ENCODE measurements at regions not wholly inside any gene's neighbourhood (a gene's known extent, or its start where the extent isn't known, plus 50 kb on each side); places are given as distances from the start of the nearest gene placed in this dataset.

GRCh38 chr6:105769987-105770386 lies 316.1 kb upstream of the PRDM1 start:
- ATAC-seq (replicated peaks in 1 of 2) = no peak
- Mint-ChIP-seq H3K27ac (no peak overlapping the region), H3K27me3 (ENCODE audit: low read depth) (no peaks in the 10 kb centered on the region), H3K9me3 (no peaks in the 10 kb centered on the region), H3K4me3 (no peak overlapping the region), H3K36me3 (ENCODE audit: insufficient read depth in 2 of 2) (no peaks in the 10 kb centered on the region), H3K4me1 (ENCODE audit: low read depth) (no peaks in the 10 kb centered on the region)
- DNase-seq = no peak

- Mint-ChIP-seq H3K36me3 (ENCODE audit: insufficient read depth in 2 of 2) (no peaks in the 10 kb centered on the region), H3K27me3 (ENCODE audit: low read depth) (no peaks in the 10 kb centered on the region), H3K4me1 (ENCODE audit: low read depth) (no peaks in the 10 kb centered on the region), H3K27ac (no peak overlapping the region), H3K4me3 (no peak overlapping the region), H3K9me3 (no peaks in the 10 kb centered on the region)
- DNase-seq = no peak
- ATAC-seq (replicated peaks in 1 of 2) = no peak
These were observed 316.9 kb upstream of the PRDM1 start for GRCh38 chr6:105769197-105769596.

DNA sequence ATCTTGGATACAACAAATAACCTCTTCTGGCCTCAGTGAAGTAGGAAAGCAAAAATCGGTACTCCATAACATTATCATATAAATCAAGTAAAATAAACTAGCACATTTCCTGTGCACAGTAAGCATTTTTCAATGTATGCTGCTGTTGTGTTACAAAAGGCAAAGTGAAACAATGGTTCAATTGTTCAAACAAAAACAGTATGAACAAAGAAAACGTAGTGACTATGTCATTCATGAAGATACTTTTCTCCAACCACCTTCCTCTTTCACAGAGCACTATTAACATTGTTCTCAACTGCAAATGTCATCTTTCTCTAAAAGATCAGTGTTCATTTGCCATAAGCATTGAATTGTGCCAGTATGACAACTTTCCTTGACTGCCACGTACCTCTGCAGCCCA lies 318.6 kb upstream of the PRDM1 start:
- Mint-ChIP-seq H3K27me3 (ENCODE audit: low read depth) (no peaks in the 10 kb centered on the region), H3K4me3 (no peak overlapping the region)
- ATAC-seq (replicated peaks in 1 of 2) = no peak

DNA sequence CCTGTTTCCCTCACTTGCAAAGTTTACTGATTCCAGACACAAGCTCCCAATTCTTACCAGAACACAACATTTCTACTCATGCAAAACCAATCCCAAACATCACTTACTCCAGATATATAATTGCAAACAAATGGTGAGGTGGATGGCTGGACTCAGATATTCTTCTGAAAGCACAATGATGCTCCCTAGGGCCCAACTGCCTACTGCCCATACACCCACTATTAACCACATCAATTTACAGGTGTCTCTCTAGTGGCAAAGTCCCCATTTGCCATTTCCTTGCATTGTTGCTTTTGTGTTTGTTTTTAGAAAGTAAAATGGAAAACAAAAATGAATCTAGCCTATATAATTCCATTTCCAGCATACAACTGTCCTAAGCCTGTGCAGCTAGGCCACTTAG lies 320.9 kb upstream of the PRDM1 start:
- no peaks in the 10 kb centered on the region for H3K27me3 Mint-ChIP-seq (ENCODE audit: low read depth)
- DNase-seq (no peak), ATAC-seq (replicated peaks in 1 of 2) (no peak)
- peaks cover 0 to 2% of the 10 kb centered on the region in 2 donors for H3K9me3 Mint-ChIP-seq
- H3K4me1 Mint-ChIP-seq (ENCODE audit: low read depth) = peaks cover 1% of the 10 kb centered on the region
- no peak overlapping the region for H3K4me3 Mint-ChIP-seq
- H3K36me3 Mint-ChIP-seq (ENCODE audit: insufficient read depth in 2 of 2) = peaks cover 0 to 2% of the 10 kb centered on the region in 2 donors
- no peak overlapping the region for H3K27ac Mint-ChIP-seq

More for the DNA sequence above, 318.6 kb upstream of the PRDM1 start:
- Mint-ChIP-seq H3K4me1 (ENCODE audit: low read depth) (no peaks in the 10 kb centered on the region), H3K36me3 (ENCODE audit: insufficient read depth in 2 of 2) (peaks cover 0 to 2% of the 10 kb centered on the region in 2 donors), H3K27ac (no peak overlapping the region), H3K9me3 (peaks cover 0 to 2% of the 10 kb centered on the region in 2 donors)
- no peak for DNase-seq

GRCh38 chr6:105764315-105764714 lies 321.8 kb upstream of the PRDM1 start:
- H3K4me1 Mint-ChIP-seq (ENCODE audit: low read depth) = peaks cover 7% of the 10 kb centered on the region
- no peaks in the 10 kb centered on the region for H3K27me3 Mint-ChIP-seq (ENCODE audit: low read depth)
- ATAC-seq (replicated peaks in 1 of 2) (no peak), DNase-seq (no peak)
- no peak overlapping the region for H3K27ac Mint-ChIP-seq
- peaks cover 0 to 2% of the 10 kb centered on the region in 2 donors for H3K36me3 Mint-ChIP-seq (ENCODE audit: insufficient read depth in 2 of 2)
- peaks cover 0 to 2% of the 10 kb centered on the region in 2 donors for H3K9me3 Mint-ChIP-seq
- H3K4me3 Mint-ChIP-seq = no peak overlapping the region

DNA sequence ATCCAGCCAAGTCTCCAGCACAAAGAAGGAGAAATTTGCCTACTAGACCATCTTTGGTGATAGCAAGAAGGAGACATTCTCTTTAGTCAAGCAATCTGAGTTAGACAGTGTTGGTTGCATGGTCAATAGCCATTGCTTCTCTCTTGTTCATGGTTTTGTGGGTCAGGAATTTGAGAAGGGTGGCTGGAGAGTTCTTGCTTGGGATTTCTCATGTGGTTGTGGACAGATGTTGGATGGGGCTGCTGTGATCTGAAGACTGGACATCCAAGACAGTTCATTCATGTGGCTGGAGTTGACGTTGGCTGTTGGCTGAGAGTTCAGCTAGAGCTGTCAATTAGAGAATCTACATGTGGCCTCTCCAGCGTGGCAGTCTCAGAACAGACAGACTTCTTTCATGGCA lies 322.3 kb upstream of the PRDM1 start:
- Mint-ChIP-seq H3K27ac (no peak overlapping the region), H3K4me3 (no peak overlapping the region), H3K36me3 (ENCODE audit: insufficient read depth in 2 of 2) (peaks cover 0 to 2% of the 10 kb centered on the region in 2 donors), H3K9me3 (peaks cover 0 to 2% of the 10 kb centered on the region in 2 donors), H3K27me3 (ENCODE audit: low read depth) (no peaks in the 10 kb centered on the region), H3K4me1 (ENCODE audit: low read depth) (peaks cover 7% of the 10 kb centered on the region)
- no peak for ATAC-seq (replicated peaks in 1 of 2)
- no peak for DNase-seq

- no peak overlapping the region for H3K4me3 Mint-ChIP-seq
- peaks cover 6% of the 10 kb centered on the region in 2 donors for H3K9me3 Mint-ChIP-seq
- H3K27ac Mint-ChIP-seq = no peak overlapping the region
- peaks cover 31% of the 10 kb centered on the region for H3K4me1 Mint-ChIP-seq (ENCODE audit: low read depth)
- ATAC-seq (replicated peaks in 1 of 2) (no peak), DNase-seq (no peak)
- peaks cover 13% of the 10 kb centered on the region for H3K27me3 Mint-ChIP-seq (ENCODE audit: low read depth)
- H3K36me3 Mint-ChIP-seq (ENCODE audit: insufficient read depth in 2 of 2) = peaks cover 2% of the 10 kb centered on the region in 2 donors
These were observed 325.4 kb upstream of the PRDM1 start for GRCh38 chr6:105760746-105761145.

DNA sequence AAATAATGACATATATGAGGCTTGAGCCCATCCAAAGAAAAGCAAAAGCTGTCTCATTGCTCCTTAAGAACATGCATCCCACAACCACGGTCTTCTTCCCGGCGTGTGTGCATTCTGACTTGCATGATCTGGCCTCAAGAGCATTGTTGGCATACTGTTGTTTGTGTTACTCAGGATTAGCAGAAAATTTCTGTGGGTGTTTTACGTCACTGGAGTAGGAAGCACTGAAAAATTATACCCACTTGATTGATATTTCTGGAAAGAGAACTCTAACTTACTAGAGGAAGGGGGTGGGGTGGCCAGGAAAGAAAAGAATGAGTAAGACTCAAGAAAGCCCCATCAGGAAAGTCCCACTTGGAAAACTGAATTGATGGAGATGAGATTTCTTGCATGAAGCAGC lies 326.2 kb upstream of the PRDM1 start:
- peaks cover 17% of the 10 kb centered on the region for H3K27me3 Mint-ChIP-seq (ENCODE audit: low read depth)
- H3K4me1 Mint-ChIP-seq (ENCODE audit: low read depth) = peaks cover 34% of the 10 kb centered on the region
- peaks cover 6% of the 10 kb centered on the region in 2 donors for H3K9me3 Mint-ChIP-seq
- no peak for ATAC-seq (replicated peaks in 1 of 2)
- DNase-seq = no peak
- H3K4me3 Mint-ChIP-seq = no peak overlapping the region
- H3K36me3 Mint-ChIP-seq (ENCODE audit: insufficient read depth in 2 of 2) = peaks cover 2 to 3% of the 10 kb centered on the region in 2 donors
- H3K27ac Mint-ChIP-seq = no peak overlapping the region

DNA sequence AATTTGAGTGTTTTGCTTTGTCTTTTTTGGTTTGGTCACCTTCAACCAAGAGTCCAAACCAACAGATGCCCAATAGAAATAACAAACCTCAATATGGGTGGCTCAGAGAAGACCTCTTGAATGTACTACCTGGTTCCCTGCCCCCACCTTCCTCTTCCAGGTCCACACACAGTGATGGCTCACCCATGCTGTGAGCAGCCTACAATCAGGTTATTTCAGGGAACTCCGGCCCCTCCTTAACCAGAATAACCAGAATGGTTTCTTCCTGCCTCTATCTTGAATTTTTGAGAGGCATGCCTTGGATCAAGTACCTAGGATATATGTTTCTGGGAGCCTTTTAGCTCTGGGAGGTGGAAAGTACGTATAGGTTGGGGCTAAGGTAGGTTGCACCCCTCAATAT lies 327.1 kb upstream of the PRDM1 start:
- Mint-ChIP-seq H3K27me3 (ENCODE audit: low read depth) (peaks cover 17% of the 10 kb centered on the region), H3K36me3 (ENCODE audit: insufficient read depth in 2 of 2) (peaks cover 2 to 3% of the 10 kb centered on the region in 2 donors), H3K27ac (no peak overlapping the region), H3K4me1 (ENCODE audit: low read depth) (peaks cover 34% of the 10 kb centered on the region), H3K4me3 (no peak overlapping the region), H3K9me3 (peaks cover 6% of the 10 kb centered on the region in 2 donors)
- no peak for DNase-seq
- ATAC-seq (replicated peaks in 1 of 2) = no peak

DNA sequence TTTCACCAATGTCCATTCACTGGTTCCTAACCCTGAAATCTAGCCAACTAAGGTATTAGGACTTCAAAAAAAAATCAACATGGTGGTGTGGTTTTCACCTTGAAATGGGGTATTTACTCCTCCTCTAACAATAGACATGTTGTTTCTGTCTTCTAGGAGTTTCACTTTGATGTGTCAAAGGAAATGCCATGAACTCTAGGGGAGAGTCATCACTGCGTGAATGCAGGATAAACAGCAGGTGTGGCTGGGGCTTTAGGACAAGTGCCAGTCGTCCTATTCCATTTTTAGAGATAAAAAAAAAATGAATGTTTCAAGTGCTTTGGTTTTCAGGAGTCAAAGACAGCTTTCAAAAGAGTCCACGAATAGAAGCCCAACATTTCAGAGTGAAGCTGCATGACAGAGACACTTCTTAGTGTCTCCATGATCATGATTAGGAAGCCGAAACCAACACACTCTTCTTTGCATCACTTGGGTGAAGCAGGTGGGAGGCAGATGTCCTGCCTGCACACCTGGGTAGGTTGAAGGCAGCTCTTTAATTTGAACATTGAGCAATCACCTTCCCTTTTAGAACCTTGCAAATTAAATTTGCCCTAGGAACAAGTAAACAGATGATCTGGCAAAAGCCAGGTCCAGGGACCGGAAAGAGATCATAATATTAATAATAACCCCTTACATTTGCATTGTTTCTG lies 328.5 kb upstream of the PRDM1 start:
- H3K4me3 Mint-ChIP-seq = peak overlapping the region in 1 of 2 donors; percentile 17
- peaks cover 17% of the 10 kb centered on the region for H3K27me3 Mint-ChIP-seq (ENCODE audit: low read depth)
- peaks cover 0 to 3% of the 10 kb centered on the region in 2 donors for H3K36me3 Mint-ChIP-seq (ENCODE audit: insufficient read depth in 2 of 2)
- peaks cover 5 to 6% of the 10 kb centered on the region in 2 donors for H3K9me3 Mint-ChIP-seq
- no peak overlapping the region for H3K27ac Mint-ChIP-seq
- peaks cover 34% of the 10 kb centered on the region for H3K4me1 Mint-ChIP-seq (ENCODE audit: low read depth)
- DNase-seq (peak; percentile 16 to 17), ATAC-seq (replicated peaks in 1 of 2) (peak; percentile 90 to 95)

DNA sequence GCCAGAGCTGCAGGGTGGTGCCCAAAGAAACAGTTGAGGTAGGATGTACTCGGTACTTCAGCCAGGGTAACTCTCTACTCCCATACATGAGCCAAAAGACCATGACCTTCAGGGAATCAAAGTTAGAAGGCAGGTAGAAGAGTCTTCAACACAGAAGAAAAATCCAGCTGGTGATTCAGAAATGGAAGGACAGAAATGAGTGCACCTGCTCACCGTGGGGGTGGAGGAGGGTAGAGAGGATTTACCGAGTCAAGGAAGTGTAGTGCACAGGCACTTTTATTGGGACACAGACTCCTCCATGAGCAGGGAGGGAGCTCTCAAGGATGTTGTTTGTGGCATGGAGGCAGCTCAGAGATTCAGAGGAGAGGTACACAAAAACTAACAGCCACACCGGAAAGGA lies 330.3 kb upstream of the PRDM1 start:
- ATAC-seq (replicated peaks in 1 of 2) (peak; percentile 55 to 60), DNase-seq (peak; percentile 12 to 25)
- H3K36me3 Mint-ChIP-seq (ENCODE audit: insufficient read depth in 2 of 2) = peaks cover 0 to 3% of the 10 kb centered on the region in 2 donors
- H3K9me3 Mint-ChIP-seq = peaks cover 5 to 9% of the 10 kb centered on the region in 2 donors
- peaks cover 34% of the 10 kb centered on the region for H3K4me1 Mint-ChIP-seq (ENCODE audit: low read depth)
- peak overlapping the region in 1 of 2 donors; percentile 12 for H3K4me3 Mint-ChIP-seq
- peaks cover 17% of the 10 kb centered on the region for H3K27me3 Mint-ChIP-seq (ENCODE audit: low read depth)
- H3K27ac Mint-ChIP-seq = no peak overlapping the region

GRCh38 chr6:105753620-105754211 lies 332.4 kb upstream of the PRDM1 start:
- DNase-seq (no peak), ATAC-seq (replicated peaks in 1 of 2) (no peak)
- no peak overlapping the region for H3K4me3 Mint-ChIP-seq
- H3K27me3 Mint-ChIP-seq (ENCODE audit: low read depth) = peaks cover 18% of the 10 kb centered on the region
- peaks cover 27% of the 10 kb centered on the region for H3K4me1 Mint-ChIP-seq (ENCODE audit: low read depth)
- H3K36me3 Mint-ChIP-seq (ENCODE audit: insufficient read depth in 2 of 2) = peaks cover 0 to 3% of the 10 kb centered on the region in 2 donors
- peaks cover 5 to 9% of the 10 kb centered on the region in 2 donors for H3K9me3 Mint-ChIP-seq
- H3K27ac Mint-ChIP-seq = no peak overlapping the region

DNA sequence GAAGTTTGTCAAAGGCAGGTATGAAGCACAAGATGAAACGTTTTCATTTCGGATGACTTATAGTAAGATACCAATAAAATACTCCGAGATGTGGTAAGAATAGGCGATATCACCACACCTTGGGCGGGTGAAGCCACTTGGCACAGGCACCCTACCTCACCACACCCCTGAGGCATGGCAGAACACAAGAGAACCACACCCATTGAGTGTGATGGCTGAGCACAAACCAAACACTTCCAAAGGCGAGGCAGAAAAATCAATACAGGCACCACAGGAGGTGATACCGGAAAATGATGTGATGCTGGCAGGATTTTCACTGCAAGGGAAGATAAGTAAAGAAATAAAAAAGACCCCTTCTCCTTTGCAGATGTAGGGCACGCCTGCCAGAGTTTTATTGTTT lies 332.9 kb upstream of the PRDM1 start:
- H3K4me3 Mint-ChIP-seq = no peak overlapping the region
- peaks cover 23% of the 10 kb centered on the region for H3K27me3 Mint-ChIP-seq (ENCODE audit: low read depth)
- DNase-seq (no peak), ATAC-seq (replicated peaks in 1 of 2) (no peak)
- peaks cover 5 to 9% of the 10 kb centered on the region in 2 donors for H3K9me3 Mint-ChIP-seq
- peaks cover 27% of the 10 kb centered on the region for H3K4me1 Mint-ChIP-seq (ENCODE audit: low read depth)
- peaks cover 0 to 3% of the 10 kb centered on the region in 2 donors for H3K36me3 Mint-ChIP-seq (ENCODE audit: insufficient read depth in 2 of 2)
- no peak overlapping the region for H3K27ac Mint-ChIP-seq

Data from activated T-cell treated with anti-CD3 and anti-CD28 coated beads, Interleukin-2, amount 50 U/mL, for 72 hours (primary cell).